Keratinocyte (primary cell): ENCODE measurements at regions not wholly inside any gene's neighbourhood (a gene's known extent, or its start where the extent isn't known, plus 50 kb on each side); places are given as distances from the start of the nearest gene placed in this dataset.

Experiments
- DNase-seq: peaks from one replicate; pipeline ENCODE4 v3.0.0-alpha.2; 2011; ENCODE audit warnings: low read depth, missing footprints, low spot score
- FAIRE-seq: peaks from 2 replicates; lab custom pipeline; 2011; peaks lifted over from hg19 to GRCh38; lab: Jason Lieb, UNC
- H2AFZ ChIP-seq: 2 replicates; pipeline ENCODE4 v1.6.0; 2012; ENCODE audit warnings: low read length, control low read depth, inconsistent platforms; ENCODE audit not compliant: control insufficient read depth
- H3K27ac ChIP-seq: 2 replicates; pipeline ENCODE4 v1.5.1; 2011; ENCODE audit warnings: low read length; ENCODE audit not compliant: control insufficient read depth, insufficient read depth
- H3K27me3 ChIP-seq: 3 replicates; pipeline ENCODE4 v1.6.0; 2011; ENCODE audit warnings: low read length; ENCODE audit not compliant: control insufficient read depth, insufficient read depth; ENCODE audit errors: extremely low read depth
- H3K36me3 ChIP-seq, 2 experiments: 2 replicates in 1 of 2; 3 replicates in 1 of 2; pipeline ENCODE4 v1.5.1; 2011; ENCODE audit warnings: low read length in 2 of 2, mild to moderate bottlenecking in 1 of 2; ENCODE audit not compliant: control insufficient read depth in 2 of 2, insufficient read depth in 2 of 2; ENCODE audit errors: extremely low read depth in 1 of 2
- H3K4me1 ChIP-seq: 3 replicates; pipeline ENCODE4 v1.5.1; 2011; ENCODE audit warnings: low read length; ENCODE audit not compliant: control insufficient read depth, insufficient read depth; ENCODE audit errors: extremely low read depth
- H3K4me2 ChIP-seq: 3 replicates; pipeline ENCODE4 v1.6.0; 2011; ENCODE audit warnings: low read depth, low read length; ENCODE audit not compliant: control insufficient read depth, insufficient read depth; ENCODE audit errors: extremely low read depth
- H3K4me3 ChIP-seq, 3 experiments: fragments of 200-600 bp in 1 of 3; sonication (generic) in 1 of 3; 2 replicates in 2 of 3; 3 replicates in 1 of 3; pipeline ENCODE4 v1.5.1; 2011 to 2016; ENCODE audit warnings: low read length in 3 of 3, mild to moderate bottlenecking in 3 of 3, control low read depth in 2 of 3, inconsistent platforms in 1 of 3, low read depth in 1 of 3, mixed read lengths in 1 of 3, mixed run types in 1 of 3, moderate library complexity in 1 of 3; ENCODE audit not compliant: control insufficient read depth in 2 of 3, insufficient read depth in 2 of 3; ENCODE audit errors: extremely low read depth in 1 of 3
- H3K79me2 ChIP-seq: 2 replicates; pipeline ENCODE4 v1.6.0; 2012; ENCODE audit warnings: low read length; ENCODE audit not compliant: control insufficient read depth, insufficient read depth
- H3K9ac ChIP-seq: 3 replicates; pipeline ENCODE4 v1.6.0; 2011; ENCODE audit warnings: low read length; ENCODE audit not compliant: control insufficient read depth, insufficient read depth; ENCODE audit errors: extremely low read depth
- H3K9me1 ChIP-seq: 3 replicates; pipeline ENCODE4 v1.6.0; 2011; ENCODE audit warnings: low read length; ENCODE audit not compliant: control insufficient read depth, insufficient read depth; ENCODE audit errors: extremely low read depth
- H3K9me3 ChIP-seq: 2 replicates; pipeline ENCODE4 v1.5.1; 2012; ENCODE audit warnings: low read depth, low read length; ENCODE audit not compliant: control insufficient read depth
- H4K20me1 ChIP-seq: 3 replicates; pipeline ENCODE4 v1.6.0; 2011; ENCODE audit warnings: low read length; ENCODE audit not compliant: control insufficient read depth, insufficient read depth; ENCODE audit errors: extremely low read depth
- CTCF ChIP-seq, 3 experiments: IDR thresholded peaks in 1 of 3; conservative IDR thresholded peaks in 1 of 3; optimal IDR thresholded peaks in 1 of 3; 2 replicates in 2 of 3; 3 replicates in 1 of 3; pipeline versions ENCODE3 to v1.5.1; 2011; ENCODE audit warnings: low read length in 3 of 3, mild to moderate bottlenecking in 3 of 3, moderate library complexity in 2 of 3, control low read depth in 1 of 3, inconsistent platforms in 1 of 3; ENCODE audit not compliant: insufficient read depth in 2 of 3; ENCODE audit errors: extremely low read depth in 1 of 3
- EZH2 ChIP-seq: IDR thresholded peaks from one replicate; pipeline ENCODE4 v1.6.1; 2012; ENCODE audit warnings: inconsistent platforms, mild to moderate bottlenecking, low read length, moderate library complexity
- dilution Hi-C: fragments of 300-500 bp; cut with MboI; formaldehyde crosslinking; loops from one replicate; pipeline ENCODE4 v1.7.0; 2020; ENCODE audit warnings: low sequenced_read_pairs; ENCODE audit not compliant: extremely low pct_ligation_motif_present

GRCh38 chr11:69424748-69425147 lies 56.7 kb upstream of the LINC01488 start:
- no peak for FAIRE-seq
- dilution Hi-C loops = no loop called here
- peaks cover 7% of the 10 kb centered on the region for H3K27me3 ChIP-seq

DNA sequence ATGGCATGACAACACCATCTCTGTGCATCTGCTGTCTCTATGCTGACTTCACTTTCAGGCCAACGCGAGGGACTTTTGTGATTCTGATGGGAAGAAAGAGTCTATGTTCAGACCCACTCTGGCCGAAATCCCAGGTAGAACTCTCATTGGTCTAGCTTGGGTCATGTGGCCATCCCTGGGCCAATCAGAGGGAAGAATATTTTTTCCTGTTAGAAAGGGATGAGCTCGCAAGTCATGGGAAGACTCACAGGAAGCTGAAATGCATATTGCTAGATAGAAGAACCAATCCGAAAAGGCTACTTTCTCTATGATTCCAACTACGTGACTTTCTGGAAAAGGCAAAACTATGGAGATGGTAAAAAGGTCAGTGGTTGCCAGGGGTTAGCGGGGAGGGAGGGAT lies 56.0 kb upstream of the LINC01488 start:
- Histone ChIP-seq H3K4me3 (no peak overlapping the region), H3K4me2 (no peak overlapping the region), H3K9ac (no peak overlapping the region), H3K4me1 (peaks cover 5% of the 10 kb centered on the region), H3K9me1 (no peaks in the 10 kb centered on the region), H3K36me3 (no peaks in the 10 kb centered on the region), H3K27ac (no peak overlapping the region), H3K79me2 (no peaks in the 10 kb centered on the region), H3K9me3 (no peaks in the 10 kb centered on the region), H2AFZ (no peak overlapping the region), H3K27me3 (peaks cover 7% of the 10 kb centered on the region), H4K20me1 (no peaks in the 10 kb centered on the region)
- TF ChIP-seq EZH2 (no peak), CTCF (optimal IDR thresholded peaks at IDR 0.05 in 1 of 3, IDR thresholded peaks at IDR 0.05 in 1 of 3, conservative IDR thresholded peaks at IDR 0.05 in 1 of 3; ENCODE audit: extremely low read depth in 1 of 3, insufficient read depth in 2 of 3, low read length in 3 of 3) (no peak)
- DNase-seq = no peak
- no peak for FAIRE-seq
- dilution Hi-C loops = no loop called here

More at GRCh38 chr11:69424748-69425147, 56.7 kb upstream of the LINC01488 start:
- Histone ChIP-seq H3K36me3 (no peaks in the 10 kb centered on the region), H2AFZ (no peak overlapping the region), H3K27ac (no peak overlapping the region), H3K9me1 (no peaks in the 10 kb centered on the region), H3K4me2 (no peak overlapping the region), H3K79me2 (no peaks in the 10 kb centered on the region), H4K20me1 (no peaks in the 10 kb centered on the region), H3K9ac (no peak overlapping the region), H3K4me1 (peaks cover 9% of the 10 kb centered on the region), H3K9me3 (no peaks in the 10 kb centered on the region), H3K4me3 (no peak overlapping the region)
- no peak for TF ChIP-seq EZH2
- no peak for DNase-seq

- H3K4me2 ChIP-seq = no peak overlapping the region
- no peak for FAIRE-seq
- dilution Hi-C loops = no loop called here
Observed at GRCh38 chr11:69425895-69426544, 55.4 kb upstream of the LINC01488 start.

More at GRCh38 chr11:69425895-69426544, 55.4 kb upstream of the LINC01488 start:
- H3K27me3 ChIP-seq = peaks cover 7% of the 10 kb centered on the region
- H3K9ac ChIP-seq = no peak overlapping the region
- H3K36me3 ChIP-seq = no peaks in the 10 kb centered on the region
- no peak for DNase-seq
- no peaks in the 10 kb centered on the region for H3K9me1 ChIP-seq
- no peaks in the 10 kb centered on the region for H3K79me2 ChIP-seq
- H4K20me1 ChIP-seq = no peaks in the 10 kb centered on the region
- H3K4me3 ChIP-seq = no peak overlapping the region
- no peak overlapping the region for H3K27ac ChIP-seq
- no peaks in the 10 kb centered on the region for H3K9me3 ChIP-seq
- TF ChIP-seq EZH2 = no peak
- no peak for TF ChIP-seq CTCF (optimal IDR thresholded peaks at IDR 0.05 in 1 of 3, IDR thresholded peaks at IDR 0.05 in 1 of 3, conservative IDR thresholded peaks at IDR 0.05 in 1 of 3; ENCODE audit: extremely low read depth in 1 of 3, insufficient read depth in 2 of 3, low read length in 3 of 3)
- no peaks in the 10 kb centered on the region for H3K4me1 ChIP-seq
- no peak overlapping the region for H2AFZ ChIP-seq
